ENCODE measurements at regions not wholly inside any gene's neighbourhood (a gene's known extent, or its start where the extent isn't known, plus 50 kb on each side); places are given as distances from the start of the nearest gene placed in this dataset.

- Histone ChIP-seq H3K4me2 (no peak overlapping the region), H3K36me3 (ENCODE audit: insufficient read depth) (no peaks in the 10 kb centered on the region), H3K4me3 (no peak overlapping the region), H2AFZ (no peak overlapping the region), H4K20me1 (replicated peaks; ENCODE audit: insufficient read depth) (no peaks in the 10 kb centered on the region), H3K9me2 (ENCODE audit: insufficient read depth) (peaks cover 34% of the 10 kb centered on the region), H3K4me1 (ENCODE audit: insufficient read depth) (peaks cover 20% of the 10 kb centered on the region), H3K27me3 (ENCODE audit: insufficient read depth) (no peaks in the 10 kb centered on the region), H3K79me2 (replicated peaks; ENCODE audit: insufficient read depth) (no peaks in the 10 kb centered on the region), H3F3A (replicated peaks; ENCODE audit: low read depth) (no peaks in the 10 kb centered on the region), H3K27ac (ENCODE audit: low read depth) (no peak overlapping the region)
- H3K9me3 Mint-ChIP-seq: peaks cover 6% of the 10 kb centered on the region; the same call in 2 of the 3 replicates
- no peaks in the 10 kb centered on the region for H3K27me3 Mint-ChIP-seq (ENCODE audit: insufficient read depth, low read depth, poor library complexity)
- no peak for ATAC-seq
- TF ChIP-seq ZNF462 (CRISPR knock-in tag; IDR thresholded peaks at IDR 0.05) (no peak), ZNF331 (CRISPR knock-in tag; IDR thresholded peaks at IDR 0.05; ENCODE audit: low read depth) (no peak), JUNB (IDR thresholded peaks at IDR 0.05; ENCODE audit: unreplicated experiment) (no peak), ETS1 (IDR thresholded peaks at IDR 0.05) (no peak), ZNF114 (CRISPR knock-in tag; IDR thresholded peaks at IDR 0.05) (no peak), NANOG (IDR thresholded peaks at IDR 0.05; ENCODE audit: borderline replicate concordance) (no peak), CREB1 (CRISPR knock-in tag; IDR thresholded peaks at IDR 0.05; ENCODE audit: low read depth) (no peak), STAT1 (IDR thresholded peaks at IDR 0.05; ENCODE audit: unreplicated experiment) (no peak), EZH2 (IDR thresholded peaks at IDR 0.05; ENCODE audit: low read depth, unreplicated experiment) (no peak), POLR2AphosphoS5 (IDR thresholded peaks at IDR 0.05; ENCODE audit: low read depth) (no peak), EZH2phosphoT487 (IDR thresholded peaks at IDR 0.05; ENCODE audit: unreplicated experiment) (no peak)
- TF ChIP-seq, protein P1, sequence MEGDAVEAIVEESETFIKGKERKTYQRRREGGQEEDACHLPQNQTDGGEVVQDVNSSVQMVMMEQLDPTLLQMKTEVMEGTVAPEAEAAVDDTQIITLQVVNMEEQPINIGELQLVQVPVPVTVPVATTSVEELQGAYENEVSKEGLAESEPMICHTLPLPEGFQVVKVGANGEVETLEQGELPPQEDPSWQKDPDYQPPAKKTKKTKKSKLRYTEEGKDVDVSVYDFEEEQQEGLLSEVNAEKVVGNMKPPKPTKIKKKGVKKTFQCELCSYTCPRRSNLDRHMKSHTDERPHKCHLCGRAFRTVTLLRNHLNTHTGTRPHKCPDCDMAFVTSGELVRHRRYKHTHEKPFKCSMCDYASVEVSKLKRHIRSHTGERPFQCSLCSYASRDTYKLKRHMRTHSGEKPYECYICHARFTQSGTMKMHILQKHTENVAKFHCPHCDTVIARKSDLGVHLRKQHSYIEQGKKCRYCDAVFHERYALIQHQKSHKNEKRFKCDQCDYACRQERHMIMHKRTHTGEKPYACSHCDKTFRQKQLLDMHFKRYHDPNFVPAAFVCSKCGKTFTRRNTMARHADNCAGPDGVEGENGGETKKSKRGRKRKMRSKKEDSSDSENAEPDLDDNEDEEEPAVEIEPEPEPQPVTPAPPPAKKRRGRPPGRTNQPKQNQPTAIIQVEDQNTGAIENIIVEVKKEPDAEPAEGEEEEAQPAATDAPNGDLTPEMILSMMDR (conservative IDR thresholded peaks at IDR 0.05; ENCODE audit: low read depth in 2 of 2): no peak
- TF ChIP-seq, protein P2, sequence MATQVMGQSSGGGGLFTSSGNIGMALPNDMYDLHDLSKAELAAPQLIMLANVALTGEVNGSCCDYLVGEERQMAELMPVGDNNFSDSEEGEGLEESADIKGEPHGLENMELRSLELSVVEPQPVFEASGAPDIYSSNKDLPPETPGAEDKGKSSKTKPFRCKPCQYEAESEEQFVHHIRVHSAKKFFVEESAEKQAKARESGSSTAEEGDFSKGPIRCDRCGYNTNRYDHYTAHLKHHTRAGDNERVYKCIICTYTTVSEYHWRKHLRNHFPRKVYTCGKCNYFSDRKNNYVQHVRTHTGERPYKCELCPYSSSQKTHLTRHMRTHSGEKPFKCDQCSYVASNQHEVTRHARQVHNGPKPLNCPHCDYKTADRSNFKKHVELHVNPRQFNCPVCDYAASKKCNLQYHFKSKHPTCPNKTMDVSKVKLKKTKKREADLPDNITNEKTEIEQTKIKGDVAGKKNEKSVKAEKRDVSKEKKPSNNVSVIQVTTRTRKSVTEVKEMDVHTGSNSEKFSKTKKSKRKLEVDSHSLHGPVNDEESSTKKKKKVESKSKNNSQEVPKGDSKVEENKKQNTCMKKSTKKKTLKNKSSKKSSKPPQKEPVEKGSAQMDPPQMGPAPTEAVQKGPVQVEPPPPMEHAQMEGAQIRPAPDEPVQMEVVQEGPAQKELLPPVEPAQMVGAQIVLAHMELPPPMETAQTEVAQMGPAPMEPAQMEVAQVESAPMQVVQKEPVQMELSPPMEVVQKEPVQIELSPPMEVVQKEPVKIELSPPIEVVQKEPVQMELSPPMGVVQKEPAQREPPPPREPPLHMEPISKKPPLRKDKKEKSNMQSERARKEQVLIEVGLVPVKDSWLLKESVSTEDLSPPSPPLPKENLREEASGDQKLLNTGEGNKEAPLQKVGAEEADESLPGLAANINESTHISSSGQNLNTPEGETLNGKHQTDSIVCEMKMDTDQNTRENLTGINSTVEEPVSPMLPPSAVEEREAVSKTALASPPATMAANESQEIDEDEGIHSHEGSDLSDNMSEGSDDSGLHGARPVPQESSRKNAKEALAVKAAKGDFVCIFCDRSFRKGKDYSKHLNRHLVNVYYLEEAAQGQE (IDR thresholded peaks at IDR 0.05; ENCODE audit: unreplicated experiment): no peak
- H3K4me1 Mint-ChIP-seq: peaks cover 15% of the 10 kb centered on the region
- no peaks in the 10 kb centered on the region for H3K36me3 Mint-ChIP-seq (ENCODE audit: low read depth)
- H3K4me3 Mint-ChIP-seq: no peak overlapping the region
- no peak overlapping the region for H3K27ac Mint-ChIP-seq
- DNase-seq (ENCODE audit: low spot score): no peak
These were observed 473.6 kb upstream of the ZFHX3 start for GRCh38 chr16:73521499-73521898.
